OCI-LY7 (cell line): ENCODE measurements at regions not wholly inside any gene's neighbourhood (a gene's known extent, or its start where the extent isn't known, plus 50 kb on each side); places are given as distances from the start of the nearest gene placed in this dataset.

Experiments used
- BruUV-seq: library from RNA; stranded (reverse); fragments of 400-500 nt; replicated peaks from 2 replicates; lab custom pipeline; 2021; lab: Mats Ljungman, UMichigan
- CTCF ChIA-PET: fragments of 300-600 bp; sonication (Branson Sonifier 250); formaldehyde crosslinking; loops from one replicate; lab custom pipeline; 2022; ENCODE audit warnings: antibody characterized with exemption; ENCODE audit not compliant: unreplicated experiment; lab: Charles Lee
- POLR2A ChIA-PET: fragments of 300-600 bp; sonication (Branson Sonifier 250); formaldehyde crosslinking; loops from one replicate; lab custom pipeline; 2022; ENCODE audit warnings: antibody characterized with exemption; lab: Charles Lee
- DNase-seq: peaks from one replicate; pipeline ENCODE4 v3.0.0-alpha.2; 2015; ENCODE audit warnings: low spot score
- H2AFZ ChIP-seq: fragments of 200-600 bp; sonication (generic), shearing (Covaris generic); 2 replicates; pipeline ENCODE4 v1.6.1; 2014; ENCODE audit warnings: mild to moderate bottlenecking, antibody characterized with exemption, low read length, moderate library complexity
- H3K27ac ChIP-seq: fragments of 200-600 bp; sonication (generic); 2 replicates; pipeline ENCODE4 v1.5.1; 2014; ENCODE audit warnings: mixed run types, low read depth, mild to moderate bottlenecking, moderate library complexity, low read length, inconsistent platforms; ENCODE audit not compliant: poor library complexity, severe bottlenecking
- H3K36me3 ChIP-seq: fragments of 200-600 bp; sonication (generic); 2 replicates; pipeline ENCODE4 v1.6.1; 2014; ENCODE audit warnings: mild to moderate bottlenecking, antibody characterized with exemption, low read length, moderate library complexity, mixed read lengths; ENCODE audit not compliant: insufficient read depth
- H3K4me1 ChIP-seq: fragments of 200-600 bp; sonication (generic); 2 replicates; pipeline ENCODE4 v1.5.1; 2014; ENCODE audit warnings: mild to moderate bottlenecking, low read length; ENCODE audit not compliant: insufficient read depth, poor library complexity, severe bottlenecking
- H3K4me2 ChIP-seq: fragments of 200-600 bp; sonication (generic); 2 replicates; pipeline ENCODE4 v1.6.1; 2014; ENCODE audit warnings: mild to moderate bottlenecking, low read length
- H3K4me3 ChIP-seq: fragments of 200-600 bp; sonication (generic); 2 replicates; pipeline ENCODE4 v1.5.1; 2014; ENCODE audit warnings: mild to moderate bottlenecking, low read depth, low read length; ENCODE audit not compliant: poor library complexity, severe bottlenecking
- H3K79me2 ChIP-seq: fragments of 200-600 bp; sonication (generic); 2 replicates; pipeline ENCODE4 v1.6.1; 2016; ENCODE audit warnings: low read depth, mild to moderate bottlenecking, low read length, moderate library complexity, mixed read lengths; ENCODE audit not compliant: insufficient read depth
- H3K9me2 ChIP-seq: fragments of 200-600 bp; sonication (generic); 2 replicates; pipeline ENCODE4 v1.6.1; 2016; ENCODE audit warnings: mild to moderate bottlenecking, low read length, mixed read lengths; ENCODE audit not compliant: insufficient read depth
- H3K9me3 ChIP-seq: fragments of 200-600 bp; sonication (generic); 2 replicates; pipeline ENCODE4 v1.6.1; 2014; ENCODE audit warnings: mild to moderate bottlenecking, mixed run types, low read length, mixed read lengths
- H4K20me1 ChIP-seq: fragments of 200-600 bp; sonication (generic); 2 replicates; pipeline ENCODE4 v1.6.1; 2014; ENCODE audit warnings: mild to moderate bottlenecking, antibody characterized with exemption, low read length, moderate library complexity, mixed read lengths; ENCODE audit not compliant: insufficient read depth
- EZH2phosphoT487 ChIP-seq: fragments of 200-600 bp; sonication (generic); IDR thresholded peaks from 2 replicates; pipeline ENCODE4 v1.6.1; 2018; ENCODE audit warnings: low read depth, borderline replicate concordance, mild to moderate bottlenecking, mixed run types, antibody characterized with exemption, low read length, moderate library complexity, mixed read lengths
- intact Hi-C: fragments of 100-400 bp; cut with micrococcal nuclease; formaldehyde crosslinking; loops from one replicate; pipeline ENCODE4 v1.10.0; 2022; ENCODE audit not compliant: unreplicated experiment
- TF ChIP-seq, protein P1 (sequence below): fragments of 200-600 bp; sonication (generic); conservative IDR thresholded peaks from 2 replicates; pipeline ENCODE4 v1.5.1; 2014; ENCODE audit warnings: mild to moderate bottlenecking, antibody characterized with exemption, low read length, moderate library complexity, mixed read lengths

- H2AFZ ChIP-seq: no peak overlapping the region
- DNase-seq: no peak
- no peak overlapping the region for H3K27ac ChIP-seq
- BruUV-seq: no TSS peak
- POLR2A ChIA-PET: no interaction called here
- peaks cover 16% of the 10 kb centered on the region for H3K9me3 ChIP-seq
- no peaks in the 10 kb centered on the region for H4K20me1 ChIP-seq
- CTCF ChIA-PET: no interaction called here
- H3K4me2 ChIP-seq: no peak overlapping the region
- TF ChIP-seq, protein P1, sequence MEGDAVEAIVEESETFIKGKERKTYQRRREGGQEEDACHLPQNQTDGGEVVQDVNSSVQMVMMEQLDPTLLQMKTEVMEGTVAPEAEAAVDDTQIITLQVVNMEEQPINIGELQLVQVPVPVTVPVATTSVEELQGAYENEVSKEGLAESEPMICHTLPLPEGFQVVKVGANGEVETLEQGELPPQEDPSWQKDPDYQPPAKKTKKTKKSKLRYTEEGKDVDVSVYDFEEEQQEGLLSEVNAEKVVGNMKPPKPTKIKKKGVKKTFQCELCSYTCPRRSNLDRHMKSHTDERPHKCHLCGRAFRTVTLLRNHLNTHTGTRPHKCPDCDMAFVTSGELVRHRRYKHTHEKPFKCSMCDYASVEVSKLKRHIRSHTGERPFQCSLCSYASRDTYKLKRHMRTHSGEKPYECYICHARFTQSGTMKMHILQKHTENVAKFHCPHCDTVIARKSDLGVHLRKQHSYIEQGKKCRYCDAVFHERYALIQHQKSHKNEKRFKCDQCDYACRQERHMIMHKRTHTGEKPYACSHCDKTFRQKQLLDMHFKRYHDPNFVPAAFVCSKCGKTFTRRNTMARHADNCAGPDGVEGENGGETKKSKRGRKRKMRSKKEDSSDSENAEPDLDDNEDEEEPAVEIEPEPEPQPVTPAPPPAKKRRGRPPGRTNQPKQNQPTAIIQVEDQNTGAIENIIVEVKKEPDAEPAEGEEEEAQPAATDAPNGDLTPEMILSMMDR: no peak
- TF ChIP-seq EZH2phosphoT487: no peak
- H3K9me2 ChIP-seq: no peaks in the 10 kb centered on the region
- peaks cover 34% of the 10 kb centered on the region for H3K36me3 ChIP-seq
- no peak overlapping the region for H3K4me3 ChIP-seq
- H3K4me1 ChIP-seq: peaks cover 13% of the 10 kb centered on the region
- intact Hi-C loops: no loop called here
- H3K79me2 ChIP-seq: peaks cover 15% of the 10 kb centered on the region; the same call in 1 of the 2 replicates
These were observed 380.3 kb upstream of the CBLB start for GRCh38 chr3:106249159-106249558.

- no peak for TF ChIP-seq EZH2phosphoT487
- TF ChIP-seq, protein P1: no peak
- Histone ChIP-seq H3K27ac (no peak overlapping the region), H3K4me2 (no peak overlapping the region), H3K79me2 (peaks cover 23% of the 10 kb centered on the region), H3K9me3 (peaks cover 16% of the 10 kb centered on the region), H3K36me3 (peaks cover 34% of the 10 kb centered on the region), H4K20me1 (no peaks in the 10 kb centered on the region), H3K4me1 (peaks cover 19% of the 10 kb centered on the region), H3K9me2 (no peaks in the 10 kb centered on the region), H2AFZ (no peak overlapping the region), H3K4me3 (no peak overlapping the region)
- intact Hi-C loops: loop anchor here (10.0 kb wide), 3 partner anchors 415 to 1875 kb away; no protein-coding TSS in a partner anchor
- no peak for DNase-seq
- ChIA-PET CTCF (no interaction called here), POLR2A (interaction anchor here (0.5 to 0.6 kb wide), 2 partner anchors 247 to 381 kb away, joined by 3 read pairs; partner anchors contain the start of gene CBLB)
- no TSS peak for BruUV-seq
These were observed 381.2 kb upstream of the CBLB start for GRCh38 chr3:106249981-106250380.

DNA sequence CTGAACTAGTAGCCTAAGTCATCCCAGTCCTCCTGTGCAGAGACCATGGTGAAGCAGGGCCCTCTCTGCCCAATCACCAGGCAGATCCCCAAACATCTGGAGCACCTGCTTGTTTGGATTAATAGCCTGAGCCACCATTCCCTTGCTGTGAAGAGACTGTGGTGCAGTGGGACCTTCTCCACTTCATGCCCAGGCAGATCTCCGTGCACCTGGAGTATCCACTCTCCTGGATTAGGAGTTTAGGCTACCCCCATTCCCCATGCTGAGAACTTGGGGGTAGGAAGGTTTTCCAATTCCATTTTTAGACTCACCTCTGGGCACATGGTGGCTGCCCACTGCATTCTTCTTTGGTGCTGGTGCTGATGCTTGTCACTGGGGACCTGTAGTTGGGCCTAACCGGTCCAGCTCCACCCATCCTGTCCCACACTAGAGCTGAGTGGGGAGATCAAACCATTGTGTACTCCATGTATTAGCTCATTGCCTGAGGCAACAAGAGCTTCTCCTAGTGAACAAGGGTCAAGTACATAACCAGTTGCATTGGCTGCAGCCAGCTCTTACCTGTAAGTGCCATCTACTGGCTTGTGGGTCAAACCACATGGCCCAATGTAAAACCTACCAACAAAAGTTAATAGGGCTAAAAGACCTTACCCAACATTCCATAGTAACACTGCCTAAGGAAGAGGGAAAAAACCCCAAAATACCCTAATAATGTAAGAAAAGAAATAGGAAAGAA is 382.5 kb upstream of the CBLB start:
- Histone ChIP-seq H3K9me2 (no peaks in the 10 kb centered on the region), H3K9me3 (peaks cover 16% of the 10 kb centered on the region), H3K79me2 (peaks cover 31% of the 10 kb centered on the region), H3K4me3 (no peak overlapping the region), H3K4me1 (peaks cover 19% of the 10 kb centered on the region), H3K27ac (no peak overlapping the region), H4K20me1 (no peaks in the 10 kb centered on the region), H2AFZ (no peak overlapping the region), H3K36me3 (peaks cover 34% of the 10 kb centered on the region), H3K4me2 (no peak overlapping the region)
- no peak for DNase-seq
- no peak for TF ChIP-seq EZH2phosphoT487
- TF ChIP-seq, protein P1: no peak
- intact Hi-C loops: loop anchor here (10.0 kb wide), 3 partner anchors 417 to 1873 kb away; no protein-coding TSS in a partner anchor
- no TSS peak for BruUV-seq
- POLR2A ChIA-PET: no interaction called here
- CTCF ChIA-PET: no interaction called here
